Upper lobe of left lung (tissue), 4 donors: ENCODE measurements at regions not wholly inside any gene's neighbourhood (a gene's known extent, or its start where the extent isn't known, plus 50 kb on each side); places are given as distances from the start of the nearest gene placed in this dataset.
"Not testable (repeated sequence)": the region's sequence is repeated elsewhere in the genome, so short reads cannot be mapped to it uniquely, and the experiment has no call there.

Source experiments
- POLR2A ChIP-seq, 4 donors: fragments of 450-650 bp; IDR thresholded peaks; one replicate each; pipeline ENCODE4 v1.5.1; 2016 to 2017; ENCODE audit warnings: antibody characterized with exemption in 4 of 4, mild to moderate bottlenecking in 2 of 4
- TF ChIP-seq, protein P1 (sequence below), 6 experiments: fragments of 450-650 bp in 4 of 6; fragments of 200-600 bp in 2 of 6; sonication (generic) in 2 of 6; IDR thresholded peaks; one replicate each; pipeline ENCODE4 v1.5.1; 2016 to 2019; ENCODE audit warnings: antibody characterized with exemption in 6 of 6

DNA sequence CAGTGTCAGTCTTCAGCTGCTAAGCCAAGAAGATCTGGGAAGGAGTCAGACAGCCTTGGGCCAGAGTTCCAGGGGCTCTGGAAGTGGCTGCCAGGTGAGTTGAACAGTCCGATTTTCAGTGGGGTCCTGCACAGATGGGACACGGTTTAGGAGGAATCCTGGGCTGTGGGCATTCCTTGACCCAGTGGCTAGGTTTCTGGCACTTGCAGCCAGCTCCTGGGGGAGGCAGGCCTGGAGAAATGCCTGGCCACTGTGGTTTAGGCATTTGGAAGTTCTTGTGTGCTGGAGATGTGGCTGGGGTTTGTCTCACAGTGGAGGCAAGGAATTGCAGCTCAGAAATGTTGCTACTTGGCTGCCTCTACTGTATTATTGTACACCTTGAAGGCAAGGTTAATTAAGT lies 286.4 kb upstream of the C1orf174 start:
- TF ChIP-seq, protein P1, sequence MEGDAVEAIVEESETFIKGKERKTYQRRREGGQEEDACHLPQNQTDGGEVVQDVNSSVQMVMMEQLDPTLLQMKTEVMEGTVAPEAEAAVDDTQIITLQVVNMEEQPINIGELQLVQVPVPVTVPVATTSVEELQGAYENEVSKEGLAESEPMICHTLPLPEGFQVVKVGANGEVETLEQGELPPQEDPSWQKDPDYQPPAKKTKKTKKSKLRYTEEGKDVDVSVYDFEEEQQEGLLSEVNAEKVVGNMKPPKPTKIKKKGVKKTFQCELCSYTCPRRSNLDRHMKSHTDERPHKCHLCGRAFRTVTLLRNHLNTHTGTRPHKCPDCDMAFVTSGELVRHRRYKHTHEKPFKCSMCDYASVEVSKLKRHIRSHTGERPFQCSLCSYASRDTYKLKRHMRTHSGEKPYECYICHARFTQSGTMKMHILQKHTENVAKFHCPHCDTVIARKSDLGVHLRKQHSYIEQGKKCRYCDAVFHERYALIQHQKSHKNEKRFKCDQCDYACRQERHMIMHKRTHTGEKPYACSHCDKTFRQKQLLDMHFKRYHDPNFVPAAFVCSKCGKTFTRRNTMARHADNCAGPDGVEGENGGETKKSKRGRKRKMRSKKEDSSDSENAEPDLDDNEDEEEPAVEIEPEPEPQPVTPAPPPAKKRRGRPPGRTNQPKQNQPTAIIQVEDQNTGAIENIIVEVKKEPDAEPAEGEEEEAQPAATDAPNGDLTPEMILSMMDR (IDR thresholded peaks at IDR 0.05) = not testable (repeated sequence)
- TF ChIP-seq POLR2A (IDR thresholded peaks at IDR 0.05) = not testable (repeated sequence)
